ENCODE measurements at regions not wholly inside any gene's neighbourhood (a gene's known extent, or its start where the extent isn't known, plus 50 kb on each side); places are given as distances from the start of the nearest gene placed in this dataset.
A peak's percentile ranks its signal among the peaks of the same experiment; 100 is the strongest.
"Not testable (repeated sequence)": the region's sequence is repeated elsewhere in the genome, so short reads cannot be mapped to it uniquely, and the experiment has no call there.

- no peak for DNase-seq
Measured at GRCh38 chr10:105763611-105764010, 1122.5 kb downstream of the SORCS3 start.

- peak; percentile 62 for DNase-seq
Measured at GRCh38 chr10:105761576-105762260, 1120.6 kb downstream of the SORCS3 start.

GRCh38 chr10:105759669-105760068, 1118.6 kb downstream of the SORCS3 start:
- peak; percentile 66 for DNase-seq

GRCh38 chr10:105758209-105758998, 1117.3 kb downstream of the SORCS3 start:
- DNase-seq = no peak

- no peak for DNase-seq
Measured at GRCh38 chr10:105757302-105757701, 1116.2 kb downstream of the SORCS3 start.

- DNase-seq = no peak
Measured at GRCh38 chr10:105756386-105756785, 1115.3 kb downstream of the SORCS3 start.

GRCh38 chr10:105751688-105752087, 1110.6 kb downstream of the SORCS3 start:
- DNase-seq = no peak

- no peak for DNase-seq
Measured at GRCh38 chr10:105745596-105746148, 1104.6 kb downstream of the SORCS3 start.

- no peak for DNase-seq
Measured at GRCh38 chr10:105743343-105744056, 1102.4 kb downstream of the SORCS3 start.

GRCh38 chr10:105742923-105743322, 1101.8 kb downstream of the SORCS3 start:
- no peak for DNase-seq

GRCh38 chr10:105742184-105742583, 1101.1 kb downstream of the SORCS3 start:
- DNase-seq = no peak

- no peak for DNase-seq
Measured at GRCh38 chr10:105734479-105734878, 1093.4 kb downstream of the SORCS3 start.

GRCh38 chr10:105733924-105734323, 1092.8 kb downstream of the SORCS3 start:
- DNase-seq = no peak

- no peak for DNase-seq
Measured at GRCh38 chr10:105729428-105729827, 1088.3 kb downstream of the SORCS3 start.

- not testable (repeated sequence) for DNase-seq
Measured at GRCh38 chr10:105727586-105727985, 1086.5 kb downstream of the SORCS3 start.

- DNase-seq = no peak
Measured at GRCh38 chr10:105727131-105727530, 1086.0 kb downstream of the SORCS3 start.

- DNase-seq = no peak
Measured at GRCh38 chr10:105726149-105726548, 1085.1 kb downstream of the SORCS3 start.

GRCh38 chr10:105725007-105725406, 1083.9 kb downstream of the SORCS3 start:
- no peak for DNase-seq

- DNase-seq = no peak
Measured at GRCh38 chr10:105718207-105718995, 1077.3 kb downstream of the SORCS3 start.

GRCh38 chr10:105714728-105715127, 1073.6 kb downstream of the SORCS3 start:
- DNase-seq = no peak

- no peak for DNase-seq
Measured at GRCh38 chr10:105707603-105708002, 1066.5 kb downstream of the SORCS3 start.

- DNase-seq = no peak
Measured at GRCh38 chr10:105706281-105707026, 1065.4 kb downstream of the SORCS3 start.

Measured in eye (tissue), 1 donor.